OCI-LY3 (cell line): ENCODE measurements at regions not wholly inside any gene's neighbourhood (a gene's known extent, or its start where the extent isn't known, plus 50 kb on each side); places are given as distances from the start of the nearest gene placed in this dataset.

Experiments used
- H2AFZ ChIP-seq: fragments of 200-600, 300-600 bp; shearing (Covaris generic); 2 replicates; pipeline ENCODE4 v1.6.0; 2014; ENCODE audit warnings: antibody characterized with exemption, low read depth, low read length
- H3K27ac ChIP-seq: fragments of 200-600, 300-600 bp; sonication (generic); 2 replicates; pipeline ENCODE4 v1.5.1; 2014; ENCODE audit warnings: mild to moderate bottlenecking, low read length, moderate library complexity, mixed read lengths
- H3K27me3 ChIP-seq: fragments of 200-600, 300-600 bp; sonication (generic); 2 replicates; pipeline ENCODE4 v1.6.1; 2014; ENCODE audit warnings: low read depth, low read length, mixed read lengths
- H3K36me3 ChIP-seq: fragments of 200-600, 300-600 bp; sonication (generic); replicated peaks from 2 replicates; pipeline ENCODE3; 2014; ENCODE audit warnings: low read depth, low read length, mixed read lengths
- H3K4me1 ChIP-seq: fragments of 300-600, 200-600 bp; sonication (generic); 2 replicates; pipeline ENCODE4 v1.6.1; 2014; ENCODE audit warnings: low read length, mixed read lengths
- H3K4me2 ChIP-seq: fragments of 200-600, 300-600 bp; sonication (generic); 2 replicates; pipeline ENCODE4 v1.6.1; 2014; ENCODE audit warnings: low read length, mixed read lengths
- H3K4me3 ChIP-seq: fragments of 300-600, 200-600 bp; sonication (generic); 2 replicates; pipeline ENCODE4 v1.5.1; 2014; ENCODE audit warnings: antibody characterized with exemption, mild to moderate bottlenecking, low read length, moderate library complexity
- H3K79me2 ChIP-seq: fragments of 300-600, 200-600 bp; shearing (Covaris generic); 2 replicates; pipeline ENCODE4 v1.6.1; 2014; ENCODE audit warnings: mild to moderate bottlenecking, low read length, mixed read lengths
- H3K9ac ChIP-seq: fragments of 300-600, 200-600 bp; shearing (Covaris generic); 2 replicates; pipeline ENCODE4 v1.6.0; 2014; ENCODE audit warnings: mild to moderate bottlenecking, low read length, moderate library complexity
- H3K9me3 ChIP-seq: fragments of 200-600, 300-600 bp; shearing (Covaris generic); 2 replicates; pipeline ENCODE4 v1.6.1; 2014; ENCODE audit warnings: low read length, mixed read lengths; ENCODE audit not compliant: insufficient read depth
- H4K20me1 ChIP-seq: fragments of 200-600, 300-600 bp; sonication (generic); 2 replicates; pipeline ENCODE4 v1.6.1; 2016; ENCODE audit warnings: low read length, mixed read lengths; ENCODE audit not compliant: insufficient read depth
- EZH2phosphoT487 ChIP-seq: fragments of 200-600 bp; shearing (Covaris generic); IDR thresholded peaks from 2 replicates; pipeline ENCODE4 v1.6.1; 2018; ENCODE audit warnings: antibody characterized with exemption, mixed run types, low read depth
- TF ChIP-seq, protein P1 (sequence below): fragments of 200-600, 300-600 bp; sonication (generic); IDR thresholded peaks from 2 replicates; pipeline ENCODE4 v1.5.1; 2014; ENCODE audit warnings: antibody characterized with exemption, low read length, low read depth

GRCh38 chr13:80502359-80502758, 161.4 kb upstream of the SPRY2 start:
- 0 out of 2 replicates have a peak, but pooled peaks cover 7% of the 10 kb centered on the region for H3K9me3 ChIP-seq

GRCh38 chr13:80501556-80501955, 160.6 kb upstream of the SPRY2 start:
- H3K27me3 ChIP-seq, result no peaks in the 10 kb centered on the region
- TF ChIP-seq, protein P1, sequence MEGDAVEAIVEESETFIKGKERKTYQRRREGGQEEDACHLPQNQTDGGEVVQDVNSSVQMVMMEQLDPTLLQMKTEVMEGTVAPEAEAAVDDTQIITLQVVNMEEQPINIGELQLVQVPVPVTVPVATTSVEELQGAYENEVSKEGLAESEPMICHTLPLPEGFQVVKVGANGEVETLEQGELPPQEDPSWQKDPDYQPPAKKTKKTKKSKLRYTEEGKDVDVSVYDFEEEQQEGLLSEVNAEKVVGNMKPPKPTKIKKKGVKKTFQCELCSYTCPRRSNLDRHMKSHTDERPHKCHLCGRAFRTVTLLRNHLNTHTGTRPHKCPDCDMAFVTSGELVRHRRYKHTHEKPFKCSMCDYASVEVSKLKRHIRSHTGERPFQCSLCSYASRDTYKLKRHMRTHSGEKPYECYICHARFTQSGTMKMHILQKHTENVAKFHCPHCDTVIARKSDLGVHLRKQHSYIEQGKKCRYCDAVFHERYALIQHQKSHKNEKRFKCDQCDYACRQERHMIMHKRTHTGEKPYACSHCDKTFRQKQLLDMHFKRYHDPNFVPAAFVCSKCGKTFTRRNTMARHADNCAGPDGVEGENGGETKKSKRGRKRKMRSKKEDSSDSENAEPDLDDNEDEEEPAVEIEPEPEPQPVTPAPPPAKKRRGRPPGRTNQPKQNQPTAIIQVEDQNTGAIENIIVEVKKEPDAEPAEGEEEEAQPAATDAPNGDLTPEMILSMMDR, result no peak
- TF ChIP-seq EZH2phosphoT487, result no peak
- H3K9ac ChIP-seq, result no peak overlapping the region
- no peaks in the 10 kb centered on the region for H3K36me3 ChIP-seq
- no peaks in the 10 kb centered on the region for H3K4me1 ChIP-seq
- no peak overlapping the region for H3K4me3 ChIP-seq
- H4K20me1 ChIP-seq, result no peaks in the 10 kb centered on the region
- H3K4me2 ChIP-seq, result no peak overlapping the region
- no peak overlapping the region for H2AFZ ChIP-seq
- 0 out of 2 replicates have a peak, but pooled peaks cover 7% of the 10 kb centered on the region for H3K9me3 ChIP-seq
- no peak overlapping the region for H3K27ac ChIP-seq
- no peaks in the 10 kb centered on the region for H3K79me2 ChIP-seq

More at GRCh38 chr13:80502359-80502758, 161.4 kb upstream of the SPRY2 start:
- H3K4me3 ChIP-seq, result no peak overlapping the region
- H3K9ac ChIP-seq, result no peak overlapping the region
- H4K20me1 ChIP-seq, result no peaks in the 10 kb centered on the region
- H3K36me3 ChIP-seq, result no peaks in the 10 kb centered on the region
- no peak overlapping the region for H2AFZ ChIP-seq
- no peaks in the 10 kb centered on the region for H3K27me3 ChIP-seq
- no peaks in the 10 kb centered on the region for H3K79me2 ChIP-seq
- TF ChIP-seq EZH2phosphoT487, result no peak
- TF ChIP-seq, protein P1, result no peak
- no peaks in the 10 kb centered on the region for H3K4me1 ChIP-seq
- H3K27ac ChIP-seq, result no peak overlapping the region
- no peak overlapping the region for H3K4me2 ChIP-seq

DNA sequence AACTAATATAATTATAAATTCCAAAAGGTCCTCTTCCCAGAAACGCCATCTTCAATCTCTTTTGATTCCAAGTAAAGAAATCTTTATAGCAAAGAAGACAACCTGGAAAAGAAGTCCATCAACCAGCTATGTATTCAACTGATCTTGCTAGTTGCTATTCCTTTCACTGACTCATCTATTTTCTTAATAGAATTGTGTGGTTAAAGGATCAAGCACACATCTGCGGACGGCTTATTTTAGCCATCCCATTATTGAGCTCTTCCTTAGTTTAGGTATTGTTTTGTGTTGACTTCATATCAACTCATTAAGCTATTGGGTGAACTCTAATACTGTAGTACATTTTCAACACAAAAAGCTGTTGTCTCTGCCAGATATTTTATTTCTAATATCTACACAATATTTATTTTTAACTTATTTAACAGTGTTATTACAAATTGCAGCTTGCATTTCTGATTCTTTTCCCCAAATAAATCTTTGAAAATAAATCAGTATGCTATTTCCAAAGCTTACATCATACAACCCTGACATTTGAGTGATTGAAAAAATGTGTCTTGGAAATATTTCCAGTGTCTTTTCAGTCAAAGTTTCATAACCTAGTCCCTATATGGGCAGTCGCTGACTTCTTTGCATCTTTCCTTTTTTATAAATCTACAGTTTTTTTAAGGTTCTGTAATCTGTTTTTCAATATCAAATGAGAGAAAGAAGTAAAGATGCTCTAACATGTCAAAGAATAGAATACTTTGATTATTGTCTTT, 158.8 kb upstream of the SPRY2 start:
- no peak overlapping the region for H3K27ac ChIP-seq
- H3K4me2 ChIP-seq, result no peak overlapping the region
- 0 out of 2 replicates have a peak, but pooled peaks cover 3% of the 10 kb centered on the region for H3K9me3 ChIP-seq
- H3K79me2 ChIP-seq, result no peaks in the 10 kb centered on the region
- no peak overlapping the region for H3K9ac ChIP-seq
- H3K27me3 ChIP-seq, result no peaks in the 10 kb centered on the region
- H3K4me1 ChIP-seq, result no peaks in the 10 kb centered on the region
- H4K20me1 ChIP-seq, result no peaks in the 10 kb centered on the region
- no peak overlapping the region for H3K4me3 ChIP-seq
- no peak for TF ChIP-seq EZH2phosphoT487
- TF ChIP-seq, protein P1, result no peak
- no peaks in the 10 kb centered on the region for H3K36me3 ChIP-seq
- H2AFZ ChIP-seq, result no peak overlapping the region

- no peak overlapping the region for H3K4me3 ChIP-seq
- H3K9ac ChIP-seq, result no peak overlapping the region
- H4K20me1 ChIP-seq, result no peaks in the 10 kb centered on the region
- H3K9me3 ChIP-seq, result no peaks in the 10 kb centered on the region
- no peaks in the 10 kb centered on the region for H3K27me3 ChIP-seq
- no peaks in the 10 kb centered on the region for H3K36me3 ChIP-seq
- no peaks in the 10 kb centered on the region for H3K79me2 ChIP-seq
- H3K4me1 ChIP-seq, result no peaks in the 10 kb centered on the region
- H3K27ac ChIP-seq, result no peak overlapping the region
- no peak overlapping the region for H3K4me2 ChIP-seq
- TF ChIP-seq, protein P1, result no peak
- TF ChIP-seq EZH2phosphoT487, result no peak
- H2AFZ ChIP-seq, result no peak overlapping the region
Observed at GRCh38 chr13:80498433-80498832, 157.5 kb upstream of the SPRY2 start.
